ENCODE measurements at regions not wholly inside any gene's neighbourhood (a gene's known extent, or its start where the extent isn't known, plus 50 kb on each side); places are given as distances from the start of the nearest gene placed in this dataset.
"Not testable (repeated sequence)": the region's sequence is repeated elsewhere in the genome, so short reads cannot be mapped to it uniquely, and the experiment has no call there.

DNA sequence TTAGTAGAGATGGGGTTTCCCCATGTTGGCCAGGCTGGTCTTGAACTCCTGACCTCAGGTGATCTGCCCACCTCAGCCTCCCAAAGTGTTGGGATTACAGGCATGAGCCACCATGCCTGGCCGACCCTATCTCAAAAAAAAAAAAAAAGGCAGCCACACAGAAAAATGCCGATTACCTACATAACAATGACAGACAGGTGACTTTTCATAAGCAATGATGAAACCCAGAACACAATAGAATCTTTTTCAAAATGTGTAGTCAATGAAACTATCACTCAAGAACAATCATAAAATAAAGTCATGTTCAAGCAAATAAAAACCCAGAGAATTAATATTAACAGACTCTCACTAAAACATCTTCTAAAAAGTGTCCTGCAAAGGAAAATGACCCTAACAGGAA is 135.6 kb upstream of the MVB12B start:
- not testable (repeated sequence) for DNase-seq

DNA sequence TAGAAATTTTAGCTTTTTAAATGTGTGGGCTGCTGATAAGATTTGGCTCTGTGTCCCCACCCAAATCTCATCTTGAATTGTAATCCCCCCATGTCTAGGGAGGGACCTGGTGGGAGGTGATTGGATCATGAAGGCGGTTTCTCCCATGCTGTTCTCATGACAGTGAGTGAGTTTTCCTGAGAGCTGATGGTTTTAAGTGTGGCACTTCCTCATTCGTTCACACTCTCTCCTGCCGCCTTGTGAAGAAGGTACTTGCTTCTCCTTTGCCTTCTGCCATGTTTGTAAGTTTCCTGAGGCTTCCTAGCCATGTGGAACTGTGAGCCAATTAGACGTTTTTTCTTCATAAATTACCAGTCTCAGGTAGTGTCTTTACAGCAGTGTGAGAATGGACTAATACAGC is 127.8 kb upstream of the MVB12B start:
- no peak for DNase-seq

DNA sequence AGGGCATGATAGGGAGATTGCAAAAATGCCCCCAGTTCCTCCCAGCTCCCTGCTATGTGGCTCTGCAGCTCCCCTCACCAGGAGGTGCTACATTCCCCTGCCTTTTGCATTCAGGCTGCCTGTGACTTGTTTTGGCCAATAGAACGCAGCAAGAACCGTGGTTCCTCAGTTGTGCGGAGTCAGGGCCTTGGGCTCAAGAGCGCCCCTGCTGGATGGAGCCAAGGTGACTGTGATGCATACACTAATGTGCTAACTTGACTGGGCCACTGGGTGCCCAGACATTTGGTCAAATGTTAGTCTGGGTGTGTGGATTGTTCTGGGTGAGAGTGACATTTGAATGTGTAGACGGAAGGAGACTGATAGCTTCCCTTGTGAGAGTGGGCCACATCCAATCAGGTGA is 123.3 kb upstream of the MVB12B start:
- no peak for DNase-seq

DNA sequence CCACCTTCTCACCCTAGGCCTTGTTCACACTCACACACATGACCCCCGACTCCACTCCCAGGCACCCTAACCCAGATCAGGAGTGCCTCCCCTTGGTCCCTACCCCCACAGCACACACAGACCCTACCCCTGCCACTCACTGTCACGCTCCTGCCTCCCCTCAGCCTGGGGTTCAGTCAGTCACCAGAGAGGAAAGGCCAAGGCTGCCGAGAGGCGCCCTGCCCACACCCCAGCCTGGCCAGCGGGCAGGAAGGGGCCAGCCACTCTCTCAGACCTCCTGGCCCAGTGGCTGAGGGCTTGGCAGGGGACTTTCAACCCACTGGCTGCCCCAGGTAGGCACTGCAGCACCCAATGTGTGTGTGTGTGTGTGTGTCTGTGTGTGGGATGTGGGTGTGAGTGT is 122.4 kb upstream of the MVB12B start:
- DNase-seq, result no peak

DNA sequence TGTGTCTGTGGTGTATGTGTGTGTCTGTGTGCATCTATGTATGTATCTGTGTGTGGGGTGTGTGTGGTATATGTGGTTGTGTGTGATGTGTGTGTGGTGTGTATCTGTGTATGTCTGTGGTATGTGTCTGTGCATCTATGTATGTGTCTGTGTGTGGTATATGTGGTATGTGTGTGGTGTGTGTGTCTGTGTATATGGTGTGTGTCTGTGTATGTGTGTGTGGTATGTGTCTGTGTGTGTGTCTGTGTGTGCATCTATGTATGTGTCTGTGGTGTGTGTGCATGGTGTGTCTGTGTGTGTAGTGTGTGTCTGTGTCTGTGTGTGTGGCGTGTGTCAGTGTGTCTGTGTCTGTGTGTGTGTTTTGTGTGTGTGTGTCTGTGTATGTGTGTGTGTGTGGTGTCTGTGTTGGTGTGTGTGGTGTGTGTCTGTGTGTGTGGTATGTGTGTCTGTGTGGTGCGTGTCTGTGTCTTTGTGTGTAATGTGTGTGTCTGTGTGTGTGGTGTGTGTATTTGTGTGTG is 121.9 kb upstream of the MVB12B start:
- no peak for DNase-seq

DNA sequence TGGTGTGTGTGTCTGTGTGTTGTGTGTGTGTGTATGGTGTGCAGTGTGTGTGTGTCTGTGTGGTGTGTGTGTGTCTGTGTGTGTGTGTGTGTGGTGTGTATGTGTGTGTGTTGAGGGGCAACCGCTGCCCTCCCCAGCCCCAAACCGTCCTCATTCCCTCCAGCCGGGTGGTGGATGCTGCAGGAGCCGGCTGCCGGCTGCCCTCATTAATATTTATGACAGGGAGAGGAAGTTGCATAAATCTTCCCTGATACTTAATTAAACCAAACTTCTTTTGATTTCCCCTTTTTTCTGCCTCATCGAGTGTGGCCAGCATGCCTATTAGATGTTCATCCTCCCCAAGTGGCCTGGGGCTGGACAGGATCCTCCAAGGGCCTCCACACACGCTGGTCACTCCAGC is 121.4 kb upstream of the MVB12B start:
- DNase-seq, result no peak

DNA sequence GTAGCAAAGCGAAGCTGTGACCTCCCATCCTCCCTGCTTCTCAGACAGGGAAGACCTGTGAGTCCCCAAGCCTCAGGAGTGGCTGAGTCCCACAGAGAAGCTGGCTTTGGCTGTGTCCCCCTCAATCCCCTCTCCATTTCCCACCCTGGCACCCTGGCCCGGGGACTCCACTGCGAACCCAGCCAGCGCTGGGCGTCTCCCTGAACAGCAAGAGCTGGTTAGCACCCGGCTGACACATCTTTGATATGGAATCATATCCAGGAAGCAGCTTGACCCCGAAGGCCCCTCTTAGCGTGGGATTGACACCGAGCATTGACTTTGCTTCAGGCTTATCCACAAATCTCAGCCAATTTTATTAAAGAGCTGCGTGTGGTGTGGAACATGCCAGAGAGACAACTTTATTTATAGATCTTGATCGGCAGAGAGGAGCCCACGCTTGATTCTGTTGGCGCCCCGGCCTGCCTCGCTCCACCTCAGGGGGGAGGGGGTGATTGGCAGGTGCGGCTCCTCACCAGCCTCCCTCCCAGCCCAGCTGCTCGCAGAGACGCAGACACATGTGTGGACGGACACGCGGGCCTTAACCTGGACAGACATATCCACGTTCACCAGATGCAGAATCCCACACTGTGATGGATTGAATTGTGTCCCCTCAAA is 120.7 kb upstream of the MVB12B start:
- DNase-seq, result no peak

DNA sequence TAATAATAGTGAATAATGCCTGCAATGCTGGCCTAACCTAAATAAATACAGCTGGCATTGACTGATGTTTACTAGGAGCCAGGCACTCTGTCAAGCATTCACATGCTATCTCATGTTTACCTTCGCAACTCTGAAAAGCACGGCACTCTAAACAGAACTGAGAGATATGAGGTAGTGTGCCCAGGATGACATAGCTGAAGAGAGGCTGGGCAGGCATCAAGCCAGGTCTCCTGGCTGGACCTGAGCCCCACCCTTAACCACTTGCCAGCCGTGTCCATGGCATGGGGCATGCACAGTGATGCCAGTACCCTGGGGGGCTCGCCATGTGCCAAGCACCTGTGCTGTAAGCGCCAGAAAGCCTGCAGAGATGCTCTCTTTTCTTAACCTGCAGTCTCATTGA is 119.4 kb upstream of the MVB12B start:
- no peak for DNase-seq

DNA sequence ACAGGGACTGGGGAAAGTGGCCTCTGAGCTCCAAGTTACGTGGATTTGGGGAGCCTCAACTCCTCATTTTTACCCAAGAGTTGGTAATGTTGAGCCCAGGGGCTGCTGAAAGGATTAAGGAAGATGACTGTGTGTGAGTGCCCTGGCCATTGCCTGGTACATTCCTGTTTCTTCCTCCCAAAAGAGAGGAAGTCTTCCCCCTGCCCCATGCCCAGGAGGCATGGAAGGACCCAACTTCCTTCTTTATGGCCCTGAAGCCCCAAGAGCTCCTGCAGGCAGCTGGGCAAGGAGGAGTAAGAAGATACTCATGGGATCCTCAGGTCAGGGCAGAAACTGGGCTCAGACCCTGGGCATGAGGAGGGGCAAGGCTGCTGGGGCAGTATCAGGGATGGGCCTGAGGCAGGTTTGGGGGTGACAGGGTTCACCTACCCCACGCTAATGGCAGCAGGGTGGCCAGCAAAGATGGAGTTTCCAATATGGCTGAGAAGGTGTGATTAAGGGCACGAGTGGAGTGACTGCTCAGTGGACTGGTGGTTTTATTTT is 118.3 kb upstream of the MVB12B start:
- no peak for DNase-seq

DNA sequence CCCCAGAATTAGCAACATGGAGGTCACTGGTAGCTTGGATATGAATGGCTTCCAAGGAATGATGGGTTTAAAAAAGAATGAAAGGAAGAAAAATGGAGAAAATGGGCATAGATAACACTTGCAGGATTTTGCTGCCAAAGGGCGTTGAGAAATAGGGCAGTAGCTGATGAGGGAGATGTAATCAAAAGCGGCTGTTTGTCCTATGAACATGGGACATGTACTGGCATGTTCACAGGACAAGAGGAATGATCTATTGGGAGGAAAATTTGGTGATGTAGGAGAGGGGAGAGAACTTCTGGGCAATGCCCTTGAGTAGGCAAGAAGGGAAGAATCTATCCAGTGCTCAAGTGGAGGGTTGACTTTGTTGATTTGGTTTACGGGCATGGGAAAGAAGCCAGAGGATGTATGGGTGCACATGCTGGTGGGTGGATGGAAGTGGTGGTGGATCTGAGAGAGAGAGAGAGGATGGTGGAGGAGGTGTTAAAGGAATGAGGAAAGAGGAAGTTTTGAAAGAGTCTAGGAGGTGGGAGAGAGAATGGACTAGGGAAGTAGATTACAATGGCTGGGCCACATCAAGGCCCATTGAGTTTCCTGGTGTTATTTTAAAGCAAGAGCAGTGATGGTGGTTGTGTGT is 115.1 kb upstream of the MVB12B start:
- DNase-seq, result no peak

DNA sequence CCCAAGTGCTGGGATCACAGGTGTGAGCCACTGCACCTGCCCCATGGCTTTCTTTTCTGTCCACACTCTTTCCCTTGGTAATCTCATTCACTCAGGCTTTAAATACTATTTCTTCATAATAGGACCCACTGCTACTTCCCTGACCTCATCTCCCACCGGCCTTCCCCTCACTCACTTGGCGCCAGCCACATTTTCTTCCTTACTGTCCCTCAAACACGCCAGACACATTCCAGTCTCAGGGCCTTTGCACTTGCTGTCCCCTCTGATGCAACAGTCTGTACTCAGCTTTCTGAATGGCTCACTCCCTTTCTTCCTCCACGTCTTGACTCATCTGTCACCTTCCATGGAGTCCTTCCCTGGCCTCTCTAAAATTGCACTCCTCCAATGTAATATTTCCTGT is 111.1 kb upstream of the MVB12B start:
- no peak for DNase-seq

DNA sequence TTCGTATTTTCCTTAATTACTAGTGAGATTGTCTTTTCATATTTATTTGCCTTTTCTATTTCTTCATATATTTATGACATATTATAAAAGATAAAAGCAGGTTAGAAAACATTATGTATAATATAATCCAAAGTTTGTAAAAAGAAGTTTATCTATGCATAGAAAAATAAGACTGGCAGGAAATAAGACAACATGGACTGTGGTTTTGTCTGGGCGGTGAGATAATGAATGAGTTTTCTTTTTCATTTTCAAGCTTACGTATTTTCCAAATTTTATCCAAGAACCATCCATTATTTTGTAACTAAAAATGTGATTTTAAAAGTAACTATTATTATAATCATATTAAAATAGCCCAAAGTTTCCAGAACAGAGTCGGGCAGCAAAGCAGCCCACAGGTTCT is 109.8 kb upstream of the MVB12B start:
- DNase-seq, result no peak

DNA sequence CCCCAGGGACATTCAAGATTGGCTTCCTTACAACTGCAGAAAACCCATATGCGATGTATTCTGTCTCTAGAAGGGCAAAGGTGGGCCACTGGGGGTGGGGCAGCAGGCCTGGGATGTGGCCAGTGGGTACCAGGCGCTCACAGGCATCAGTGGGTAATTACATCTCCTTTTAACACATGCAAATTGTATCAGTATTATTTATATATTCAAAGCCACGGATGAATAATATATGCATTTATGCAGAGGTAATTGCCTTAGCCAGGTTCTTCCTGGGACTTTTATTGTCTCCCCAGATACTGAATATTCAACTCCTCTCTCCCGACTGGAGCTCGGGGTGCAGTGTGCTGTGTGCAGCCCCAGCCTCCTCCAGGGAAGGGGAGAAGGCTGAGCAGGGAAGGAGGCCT is 109.4 kb upstream of the MVB12B start:
- no peak for DNase-seq

DNA sequence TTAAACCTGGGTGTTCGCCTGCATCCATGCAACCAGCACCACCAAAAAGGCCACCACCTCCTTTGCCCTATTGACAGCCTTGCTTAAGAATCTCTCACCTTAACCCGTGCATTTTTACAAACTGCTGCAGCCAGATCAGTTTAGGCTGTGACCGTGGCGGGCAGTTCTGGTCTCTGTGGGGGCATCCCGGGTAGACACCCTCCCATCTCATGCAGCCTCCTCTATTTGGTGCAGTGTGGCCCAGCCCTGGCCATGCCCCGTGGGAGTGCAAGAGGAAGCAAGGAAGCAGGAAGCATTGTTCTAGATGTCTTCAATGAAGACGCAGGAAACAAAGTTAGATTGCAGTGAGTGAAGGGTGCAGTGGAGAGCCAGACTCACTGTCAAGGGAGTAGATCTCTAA is 108.8 kb upstream of the MVB12B start:
- DNase-seq, result no peak

DNA sequence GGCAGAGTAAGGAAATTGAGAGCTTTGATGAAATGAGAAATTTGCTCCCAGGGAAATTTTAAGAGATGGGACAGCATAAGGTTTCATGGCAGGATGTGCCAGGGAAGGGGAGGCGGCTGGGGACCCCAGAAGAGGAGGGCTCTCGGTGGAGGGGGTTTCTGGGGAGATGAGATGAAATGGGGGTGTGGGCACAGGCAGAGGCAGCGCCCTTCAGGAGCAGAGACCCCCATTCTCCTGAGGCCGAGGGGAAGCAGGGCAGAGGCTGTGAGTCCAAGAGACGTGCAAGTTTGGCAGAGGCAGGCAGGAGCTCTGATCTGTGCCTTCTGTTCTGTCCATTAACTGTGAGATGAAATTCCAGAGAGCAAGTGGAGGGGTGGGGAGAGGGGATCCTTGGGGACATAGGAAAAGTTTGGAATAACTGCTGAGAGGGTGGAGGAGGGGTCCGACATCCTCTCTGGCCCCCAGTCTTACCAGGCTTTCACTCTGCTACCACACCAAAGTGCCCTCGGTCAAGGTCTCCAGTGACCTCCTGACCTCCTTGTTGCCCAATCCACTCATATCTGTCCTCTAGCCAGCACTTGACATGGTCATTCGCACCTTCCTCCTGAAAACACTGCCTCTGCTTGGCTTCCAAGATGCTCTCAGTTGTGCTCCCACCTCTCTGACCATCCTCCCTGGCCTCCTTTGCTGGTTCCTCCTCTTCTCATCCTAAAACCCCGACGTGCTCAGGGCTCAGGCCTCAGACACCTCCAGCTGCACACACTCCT is 108.1 kb upstream of the MVB12B start:
- no peak for DNase-seq

DNA sequence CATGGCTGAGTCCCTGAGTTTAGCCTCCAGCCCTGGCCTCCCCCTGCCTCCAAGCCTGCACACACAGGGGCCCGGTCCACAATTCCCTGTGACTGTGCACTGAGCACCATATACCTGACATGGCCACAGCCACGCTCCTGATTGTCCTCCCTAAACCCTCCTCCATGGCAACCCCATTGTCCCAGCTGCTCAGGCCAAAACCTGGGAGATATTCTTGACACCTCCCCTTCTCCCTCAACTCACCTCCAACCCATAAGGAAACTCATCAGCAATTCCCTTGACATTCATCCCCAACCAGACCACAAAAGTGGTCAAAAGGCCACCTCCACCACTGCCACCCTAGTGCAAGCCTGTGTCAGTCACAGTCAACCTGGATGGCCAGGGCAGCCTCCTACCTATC is 107.5 kb upstream of the MVB12B start:
- DNase-seq, result no peak

DNA sequence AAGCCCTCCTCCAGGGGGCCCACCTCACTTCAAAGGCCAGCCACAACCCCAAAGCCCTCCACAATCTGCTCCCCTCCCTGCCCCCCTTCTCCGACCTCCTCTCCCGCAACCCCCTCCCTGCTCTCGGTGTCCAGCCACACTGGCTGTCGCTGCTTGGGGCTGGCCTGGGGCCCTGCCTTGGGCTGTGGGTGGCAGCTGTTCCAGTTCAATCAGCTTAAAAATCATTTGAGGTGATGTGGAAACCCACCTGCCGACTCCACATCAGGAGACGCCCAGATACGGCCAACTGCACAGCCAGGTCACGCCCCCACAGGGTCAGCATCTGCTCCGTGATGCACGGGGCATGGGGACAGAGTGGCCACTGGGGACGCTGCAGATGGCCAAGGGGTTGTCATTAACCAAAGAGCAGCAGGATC is 107.0 kb upstream of the MVB12B start:
- DNase-seq, result no peak

DNA sequence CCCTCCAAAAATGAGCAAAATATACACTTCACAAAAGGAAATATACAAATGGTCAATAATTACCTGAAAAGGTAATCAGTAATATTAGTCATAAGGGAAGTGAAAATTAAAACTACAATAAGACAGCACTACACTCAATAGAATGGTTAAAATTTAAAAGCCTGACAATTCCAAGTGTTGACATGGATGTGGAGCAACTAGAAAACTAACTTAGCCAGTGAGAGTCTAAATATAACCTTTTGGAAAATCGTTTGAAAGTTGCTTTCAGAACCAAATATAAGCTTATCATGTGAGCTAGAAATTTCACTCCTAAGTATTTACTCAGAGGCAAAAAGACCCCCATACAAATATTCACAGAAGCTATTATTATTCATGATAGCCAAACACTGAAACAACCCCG is 105.1 kb upstream of the MVB12B start:
- DNase-seq, result no peak

DNA sequence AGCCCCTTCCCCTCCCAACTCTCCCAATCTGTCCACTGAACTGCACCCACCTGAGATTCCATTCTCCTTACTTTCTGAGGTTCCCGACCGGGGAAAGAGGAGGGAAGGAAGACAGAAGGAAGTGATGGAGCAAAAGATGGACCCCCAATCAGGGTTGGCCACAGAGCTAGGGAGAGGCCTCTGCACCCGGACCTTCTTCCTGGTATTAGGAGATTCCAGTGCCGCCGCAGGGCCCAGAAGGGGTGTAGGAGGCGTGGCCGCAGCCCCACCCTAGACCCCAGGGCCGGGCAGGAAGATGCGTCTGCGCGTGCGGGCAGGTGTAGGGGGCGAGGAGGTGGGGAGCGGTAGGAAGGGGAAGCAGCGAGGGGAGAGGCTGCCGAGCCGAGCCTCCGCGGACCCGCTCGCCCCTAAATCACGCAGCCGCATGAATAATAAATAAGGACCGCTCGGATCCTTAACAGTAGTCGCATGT is 104.2 kb upstream of the MVB12B start:
- DNase-seq, result no peak

DNA sequence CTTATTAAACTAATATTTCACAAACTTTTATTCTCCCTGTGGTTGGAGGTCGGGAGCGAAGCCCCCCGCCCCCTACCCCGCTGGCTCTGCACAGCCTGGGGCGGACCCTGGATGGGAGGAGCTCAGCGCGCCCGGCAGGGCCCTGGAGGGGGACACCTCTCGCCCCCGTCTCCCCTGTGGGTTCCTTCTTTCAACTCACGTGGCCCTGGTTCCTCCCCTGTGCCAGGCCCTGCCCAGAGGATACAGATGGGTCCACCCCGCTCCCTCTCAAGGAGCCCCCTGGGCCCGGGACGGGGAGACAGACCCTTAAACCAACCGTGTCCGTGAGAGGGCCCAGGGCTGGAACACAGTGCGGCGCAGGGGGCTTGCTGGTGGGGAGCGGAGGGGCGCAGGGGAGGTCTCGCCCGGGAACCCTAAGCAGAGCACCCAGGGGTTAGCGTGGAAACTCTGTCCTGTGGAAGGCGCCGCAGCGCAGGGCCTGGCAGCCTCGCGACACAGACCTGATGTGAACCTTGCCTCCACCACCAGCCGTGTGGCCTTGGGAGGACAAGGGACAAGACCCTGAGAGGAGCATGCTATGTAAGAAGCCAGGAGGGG is 103.7 kb upstream of the MVB12B start:
- no peak for DNase-seq

DNA sequence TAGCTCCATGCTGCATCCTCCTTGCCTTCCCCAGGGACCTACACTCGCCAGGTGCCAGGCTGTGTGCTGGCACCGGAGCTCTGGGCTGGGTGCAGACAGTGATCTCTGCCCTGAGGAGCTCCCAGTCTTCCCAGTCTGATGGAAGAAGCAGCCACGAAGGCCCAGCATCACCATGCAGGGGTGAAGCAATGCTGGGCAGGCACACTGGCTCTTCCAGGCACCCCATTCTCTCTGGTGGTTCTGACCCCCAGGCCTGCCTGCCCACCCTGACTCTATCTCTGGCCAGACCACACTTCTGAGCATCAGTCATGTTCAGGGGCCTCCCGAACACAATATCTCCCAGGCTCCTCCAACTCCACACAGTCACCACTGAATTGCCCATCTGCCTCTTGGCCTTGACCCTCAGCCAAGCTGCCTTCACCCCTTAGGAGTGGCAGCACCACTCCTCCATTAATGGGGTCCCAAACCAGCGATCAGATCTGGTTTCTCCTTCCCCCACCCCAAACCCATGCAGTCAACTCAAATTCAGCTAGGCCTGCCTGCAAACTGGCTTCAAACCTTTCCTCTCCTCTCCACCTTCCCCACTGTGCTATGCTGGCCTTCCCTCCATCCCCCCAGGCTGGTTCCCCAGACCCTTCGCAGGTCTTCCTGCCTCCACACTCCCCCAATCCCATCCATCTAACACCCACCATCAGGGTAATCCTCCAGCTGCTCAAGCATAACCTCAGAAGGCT is 102.7 kb upstream of the MVB12B start:
- no peak for DNase-seq

All from NCI-H446 treated with DMSO at 0.1 percent for 48 hours (cell line).